HAP-1 (cell line): ENCODE measurements at regions not wholly inside any gene's neighbourhood (a gene's known extent, or its start where the extent isn't known, plus 50 kb on each side); places are given as distances from the start of the nearest gene placed in this dataset.

Experiments
- DNase-seq, 2 experiments: peaks; one replicate each; pipeline ENCODE4 v3.0.0-alpha.2; 2016 to 2020; ENCODE audit warnings: low spot score in 2 of 2
- H3K27me3 ChIP-seq: fragments of 250-450 bp; sonication (Bioruptor Pico); 2 replicates; pipeline ENCODE4 v1.5.1; 2020; ENCODE audit warnings: low read depth, mild to moderate bottlenecking, moderate library complexity
- H3K36me3 ChIP-seq: fragments of 250-450 bp; sonication (Bioruptor Pico); replicated peaks from 2 replicates; pipeline ENCODE4 v1.5.1; 2020; ENCODE audit warnings: mild to moderate bottlenecking
- H3K4me1 ChIP-seq: fragments of 250-450 bp; sonication (Bioruptor Pico); 2 replicates; pipeline ENCODE4 v1.5.1; 2020; ENCODE audit warnings: mild to moderate bottlenecking
- H3K4me3 ChIP-seq: fragments of 250-450 bp; sonication (Bioruptor Pico); 2 replicates; pipeline ENCODE4 v1.5.1; 2020; ENCODE audit warnings: mild to moderate bottlenecking, moderate library complexity
- H3K9me3 ChIP-seq: fragments of 250-450 bp; sonication (Bioruptor Pico); 2 replicates; pipeline ENCODE4 v1.5.1; 2020; ENCODE audit warnings: mild to moderate bottlenecking, moderate library complexity
- in situ Hi-C: fragments of 300-500 bp; cut with MboI; formaldehyde crosslinking; loops from 3 replicates; pipeline ENCODE4 v1.14.3; 2020; ENCODE audit warnings: low sequenced_read_pairs, inconsistent platforms, mixed read lengths

- no peak for DNase-seq
- H3K36me3 ChIP-seq: no peaks in the 10 kb centered on the region
- no peaks in the 10 kb centered on the region for H3K4me1 ChIP-seq
- H3K27me3 ChIP-seq: no peaks in the 10 kb centered on the region
- in situ Hi-C loops: no loop called here
- H3K9me3 ChIP-seq: no peaks in the 10 kb centered on the region
- H3K4me3 ChIP-seq: no peak overlapping the region
Observed at GRCh38 chr14:98947911-98948595, 323.9 kb downstream of the BCL11B start.

DNA sequence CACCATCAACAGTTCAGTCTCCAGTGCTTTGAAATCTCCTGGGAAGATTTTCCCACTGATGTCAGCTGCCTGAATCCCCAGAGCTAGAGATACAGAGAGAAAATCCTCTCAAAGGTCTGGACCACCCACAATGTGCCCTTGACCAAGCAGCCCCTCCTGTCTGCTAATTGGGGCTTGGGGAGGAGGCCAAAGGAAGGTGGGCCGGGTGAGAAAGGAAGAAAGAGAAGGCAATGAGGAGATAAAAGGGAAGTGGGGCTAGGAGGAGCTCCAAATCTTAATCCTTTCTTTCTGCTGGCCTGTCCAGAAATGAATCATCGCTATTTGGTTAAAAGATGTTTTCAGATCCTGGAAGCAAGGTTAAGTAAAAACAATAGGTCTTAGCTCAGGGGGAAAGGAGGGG is 322.9 kb downstream of the BCL11B start:
- in situ Hi-C loops: no loop called here
- Histone ChIP-seq H3K4me1 (no peaks in the 10 kb centered on the region), H3K27me3 (no peaks in the 10 kb centered on the region), H3K4me3 (no peak overlapping the region), H3K9me3 (no peaks in the 10 kb centered on the region), H3K36me3 (no peaks in the 10 kb centered on the region)
- DNase-seq: no peak

GRCh38 chr14:98949481-98950135 is 322.4 kb downstream of the BCL11B start:
- no peaks in the 10 kb centered on the region for H3K27me3 ChIP-seq
- in situ Hi-C loops: no loop called here
- no peaks in the 10 kb centered on the region for H3K9me3 ChIP-seq
- no peak for DNase-seq
- H3K4me1 ChIP-seq: no peaks in the 10 kb centered on the region
- no peaks in the 10 kb centered on the region for H3K36me3 ChIP-seq
- H3K4me3 ChIP-seq: no peak overlapping the region

DNA sequence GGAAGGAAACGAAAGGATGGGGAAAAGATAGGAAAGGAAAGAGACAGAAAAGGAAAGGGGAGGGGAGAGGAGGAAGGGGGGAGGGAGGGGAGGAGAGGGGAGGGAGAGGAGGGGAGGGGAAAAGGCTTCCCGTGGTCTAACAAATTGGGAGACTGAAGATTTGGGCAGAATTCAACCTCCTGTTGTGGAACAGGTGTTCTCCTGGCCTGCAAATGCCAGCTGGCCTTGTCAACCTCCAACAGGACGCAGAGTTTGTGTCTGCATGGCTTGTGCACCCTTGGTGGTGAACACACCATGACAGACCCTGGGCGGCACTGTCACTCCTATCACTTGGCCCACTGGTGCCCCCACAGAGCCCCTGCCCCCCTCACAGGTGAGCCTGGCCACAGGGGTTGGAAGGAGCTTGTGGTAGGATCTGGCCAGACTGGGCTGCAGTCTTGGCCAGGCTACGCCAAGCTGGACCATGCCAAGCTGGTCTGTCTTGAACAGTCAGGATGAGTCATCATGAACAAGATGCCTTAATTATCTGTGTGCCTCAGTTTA is 321.6 kb downstream of the BCL11B start:
- in situ Hi-C loops: no loop called here
- Histone ChIP-seq H3K4me3 (no peak overlapping the region), H3K4me1 (no peaks in the 10 kb centered on the region), H3K9me3 (no peaks in the 10 kb centered on the region), H3K27me3 (no peaks in the 10 kb centered on the region), H3K36me3 (no peaks in the 10 kb centered on the region)
- no peak for DNase-seq

GRCh38 chr14:98951031-98951430 is 321.0 kb downstream of the BCL11B start:
- H3K36me3 ChIP-seq: no peaks in the 10 kb centered on the region
- no peaks in the 10 kb centered on the region for H3K4me1 ChIP-seq
- no peaks in the 10 kb centered on the region for H3K9me3 ChIP-seq
- DNase-seq: no peak
- no peak overlapping the region for H3K4me3 ChIP-seq
- in situ Hi-C loops: no loop called here
- H3K27me3 ChIP-seq: no peaks in the 10 kb centered on the region

DNA sequence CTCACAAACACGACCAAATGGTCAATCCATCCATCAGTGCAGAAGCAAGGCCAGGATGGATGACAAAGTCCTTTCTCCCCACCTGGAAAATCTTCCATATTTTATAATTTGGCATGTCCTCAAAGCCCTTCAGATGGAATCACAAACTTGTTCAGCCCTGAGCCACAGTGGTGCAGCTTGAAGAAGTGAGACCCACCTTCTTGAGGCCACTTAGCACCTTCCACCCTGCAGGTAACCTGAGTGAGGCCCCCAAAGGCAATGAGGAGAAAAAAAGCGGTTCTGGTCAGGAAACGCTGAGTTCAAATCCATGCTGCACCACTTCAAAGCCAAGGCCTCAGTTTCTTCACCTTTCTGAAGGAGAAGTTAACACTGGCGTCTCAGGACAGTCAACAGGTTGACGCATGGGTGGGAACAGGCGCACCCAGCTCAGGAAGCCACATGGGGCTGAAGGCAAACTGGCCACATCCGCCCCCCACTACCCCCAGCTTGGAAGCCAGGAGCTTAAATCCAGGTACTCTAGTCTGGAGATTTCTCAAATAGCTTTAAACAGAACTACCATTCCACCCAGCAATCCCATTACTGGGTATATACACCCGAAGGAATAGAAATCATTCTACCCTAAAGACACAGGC is 320.4 kb downstream of the BCL11B start:
- Histone ChIP-seq H3K36me3 (no peaks in the 10 kb centered on the region), H3K27me3 (no peaks in the 10 kb centered on the region), H3K4me1 (no peaks in the 10 kb centered on the region), H3K4me3 (no peak overlapping the region), H3K9me3 (no peaks in the 10 kb centered on the region)
- in situ Hi-C loops: no loop called here
- no peak for DNase-seq

GRCh38 chr14:98952593-98953350 is 319.2 kb downstream of the BCL11B start:
- H3K36me3 ChIP-seq: no peaks in the 10 kb centered on the region
- no peaks in the 10 kb centered on the region for H3K27me3 ChIP-seq
- H3K4me1 ChIP-seq: no peaks in the 10 kb centered on the region
- no peak overlapping the region for H3K4me3 ChIP-seq
- in situ Hi-C loops: no loop called here
- DNase-seq: no peak
- no peaks in the 10 kb centered on the region for H3K9me3 ChIP-seq

DNA sequence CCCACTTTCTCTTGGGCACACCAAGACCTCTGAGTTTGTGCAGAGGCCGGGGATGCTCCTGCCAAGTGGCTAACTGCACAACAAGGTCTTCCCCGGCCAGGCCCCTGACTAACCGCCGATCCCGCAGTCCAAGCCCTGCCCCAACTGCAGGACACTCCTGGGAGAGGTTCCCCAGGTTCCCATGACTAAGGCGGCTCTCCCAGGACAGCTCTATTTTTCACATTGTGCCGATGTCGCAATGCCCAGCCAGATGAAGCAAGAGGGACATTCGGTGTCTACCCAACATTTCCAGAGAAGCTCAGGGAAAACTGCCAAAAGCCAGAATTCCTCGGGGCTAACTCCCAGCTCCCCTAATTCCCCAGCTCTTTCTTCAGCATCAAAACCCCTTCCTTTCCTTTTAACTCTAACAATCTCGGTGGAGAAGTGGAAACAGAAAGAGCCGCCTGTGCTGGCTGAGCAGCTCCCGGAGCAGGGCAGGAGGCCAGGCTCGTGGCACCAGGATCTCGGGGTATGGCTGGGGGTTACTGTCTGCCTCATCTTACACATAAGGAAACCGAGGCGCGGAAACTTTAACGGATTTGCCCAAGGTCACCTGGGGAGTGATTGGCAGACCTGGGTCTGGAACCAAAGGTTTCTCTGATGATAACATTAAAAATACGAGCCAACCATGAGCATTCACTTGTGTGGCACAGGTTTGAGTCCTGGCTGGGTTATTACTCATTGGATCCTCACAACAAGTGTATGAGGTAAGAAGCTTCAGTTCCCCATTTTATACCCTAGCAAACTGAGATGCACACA is 318.2 kb downstream of the BCL11B start:
- H3K27me3 ChIP-seq: no peaks in the 10 kb centered on the region
- no peaks in the 10 kb centered on the region for H3K9me3 ChIP-seq
- peak in 1 of 2 experiments; percentile 1 for DNase-seq
- in situ Hi-C loops: no loop called here
- H3K4me1 ChIP-seq: no peaks in the 10 kb centered on the region
- no peaks in the 10 kb centered on the region for H3K36me3 ChIP-seq
- H3K4me3 ChIP-seq: no peak overlapping the region

GRCh38 chr14:98954349-98955000 is 317.5 kb downstream of the BCL11B start:
- Histone ChIP-seq H3K36me3 (no peaks in the 10 kb centered on the region), H3K27me3 (no peaks in the 10 kb centered on the region), H3K4me3 (no peak overlapping the region), H3K9me3 (no peaks in the 10 kb centered on the region), H3K4me1 (no peaks in the 10 kb centered on the region)
- DNase-seq: no peak
- in situ Hi-C loops: no loop called here

- DNase-seq: no peak
- H3K4me3 ChIP-seq: no peak overlapping the region
- in situ Hi-C loops: no loop called here
- H3K9me3 ChIP-seq: no peaks in the 10 kb centered on the region
- H3K36me3 ChIP-seq: no peaks in the 10 kb centered on the region
- H3K27me3 ChIP-seq: no peaks in the 10 kb centered on the region
- no peaks in the 10 kb centered on the region for H3K4me1 ChIP-seq
Observed at GRCh38 chr14:98955036-98955740, 316.8 kb downstream of the BCL11B start.

GRCh38 chr14:98955741-98956070 is 316.3 kb downstream of the BCL11B start:
- Histone ChIP-seq H3K4me3 (no peak overlapping the region), H3K36me3 (no peaks in the 10 kb centered on the region), H3K27me3 (no peaks in the 10 kb centered on the region), H3K9me3 (no peaks in the 10 kb centered on the region), H3K4me1 (no peaks in the 10 kb centered on the region)
- no peak for DNase-seq
- in situ Hi-C loops: no loop called here

DNA sequence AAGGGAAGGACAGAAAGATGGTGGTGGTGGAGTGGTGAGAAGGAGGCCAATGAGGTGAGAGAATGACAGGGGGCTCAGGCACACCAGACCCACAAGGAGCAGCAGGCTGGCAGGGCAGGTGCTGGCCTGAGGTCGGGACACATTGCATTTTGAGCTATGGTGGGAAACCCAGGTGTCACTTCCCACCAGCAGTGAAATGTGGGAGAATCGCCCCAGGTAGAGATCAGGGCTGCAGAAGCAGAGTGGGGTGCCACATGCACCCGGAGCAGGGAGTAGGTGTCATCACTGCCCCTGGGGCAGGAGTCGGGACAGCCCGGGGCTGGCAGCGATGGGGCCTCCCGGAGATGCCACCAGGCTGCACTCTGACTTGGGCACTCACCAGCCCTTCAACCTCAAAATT is 315.8 kb downstream of the BCL11B start:
- Histone ChIP-seq H3K27me3 (no peaks in the 10 kb centered on the region), H3K36me3 (no peaks in the 10 kb centered on the region), H3K4me3 (no peak overlapping the region), H3K9me3 (no peaks in the 10 kb centered on the region), H3K4me1 (no peaks in the 10 kb centered on the region)
- DNase-seq: no peak
- in situ Hi-C loops: no loop called here
